ENCODE measurements at regions not wholly inside any gene's neighbourhood (a gene's known extent, or its start where the extent isn't known, plus 50 kb on each side); places are given as distances from the start of the nearest gene placed in this dataset.

DNA sequence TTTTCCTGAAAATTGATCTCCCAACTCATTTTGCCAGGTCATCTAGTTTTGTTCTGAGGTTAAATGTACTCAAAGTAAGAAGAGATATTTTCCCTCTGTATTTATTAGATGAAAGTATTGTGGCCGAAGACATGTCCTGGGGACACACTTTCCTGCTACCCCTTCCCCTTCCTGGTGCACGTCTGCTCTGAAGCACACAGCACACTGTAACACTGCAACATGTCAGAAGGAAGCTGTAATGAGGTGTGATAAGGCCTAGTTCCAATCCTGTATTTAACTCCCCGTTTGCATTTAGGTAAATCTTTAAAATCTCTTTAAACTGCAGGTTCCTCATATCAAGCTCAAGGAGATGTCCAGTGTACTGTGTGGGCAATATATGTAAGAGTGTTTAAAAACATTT is 99.4 kb downstream of the HDGFL1 start:
- intact Hi-C loops (cut with DNase I; ENCODE audit: low total_unique reads): no loop called here
- no peak overlapping the region for H3K4me3 ChIP-seq (ENCODE audit: low read depth, poor library complexity, severe bottlenecking)
- TF ChIP-seq CTCF (IDR thresholded peaks at IDR 0.05): no peak
- no peak for DNase-seq (ENCODE audit: low spot score in 2 of 2)
- 89 to 91% methylated on average over 3 of the region's 3 CpGs for WGBS, 2 donors

DNA sequence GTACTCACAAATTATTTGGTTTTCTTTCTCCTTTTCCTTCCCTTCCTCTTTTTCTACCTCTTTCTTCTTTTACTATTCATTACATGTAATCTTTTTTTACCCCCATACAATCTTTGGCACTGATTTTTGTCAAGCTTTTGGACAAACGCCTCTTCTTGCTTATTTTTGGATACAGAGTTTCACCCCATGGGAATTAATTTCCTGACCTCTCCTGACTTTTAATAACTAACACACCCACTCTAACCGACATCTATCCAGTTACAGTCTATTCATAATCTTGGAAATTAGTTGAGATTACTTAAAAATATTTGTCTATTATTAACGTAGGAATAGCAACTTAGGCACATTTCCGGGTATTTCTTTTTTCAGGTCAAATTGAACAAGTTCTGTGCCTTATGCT is 101.2 kb downstream of the HDGFL1 start:
- 50 to 52% methylated on average over 4 of the region's 4 CpGs for WGBS, 2 donors
- DNase-seq (ENCODE audit: low spot score in 2 of 2): no peak
- TF ChIP-seq CTCF (IDR thresholded peaks at IDR 0.05) (no peak), POLR2A (IDR thresholded peaks at IDR 0.05) (no peak)
- intact Hi-C loops (cut with DNase I; ENCODE audit: low total_unique reads): no loop called here
- H3K4me3 ChIP-seq (ENCODE audit: low read depth, poor library complexity, severe bottlenecking): no peak overlapping the region

DNA sequence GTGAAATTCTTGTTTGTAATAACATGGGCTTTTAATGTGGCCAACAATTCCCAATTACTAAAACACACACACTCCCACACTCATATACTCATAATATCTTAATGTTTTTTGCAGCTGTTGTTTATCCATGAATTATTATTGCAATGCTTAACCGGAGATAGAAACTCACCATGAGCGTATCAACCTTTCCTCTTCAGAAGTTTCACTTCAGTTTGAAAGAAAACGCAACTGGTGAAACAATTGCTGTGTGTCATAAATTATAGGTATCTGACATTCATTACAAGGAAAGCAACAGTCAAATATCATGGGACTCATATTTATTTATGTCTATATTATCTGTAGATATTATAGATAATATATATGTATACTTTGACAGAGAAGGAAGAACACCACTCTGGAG is 104.1 kb downstream of the HDGFL1 start:
- no peak for DNase-seq (ENCODE audit: low spot score in 2 of 2)
- no peak for TF ChIP-seq POLR2A (IDR thresholded peaks at IDR 0.05)
- no peak for TF ChIP-seq CTCF (IDR thresholded peaks at IDR 0.05)
- intact Hi-C loops (cut with DNase I; ENCODE audit: low total_unique reads): no loop called here
- 80 to 93% methylated on average over 3 of the region's 3 CpGs for WGBS, 2 donors
- no peak overlapping the region for H3K4me3 ChIP-seq (ENCODE audit: low read depth, poor library complexity, severe bottlenecking)

GRCh38 chr6:22680950-22681349 is 111.6 kb downstream of the HDGFL1 start:
- intact Hi-C loops (cut with DNase I; ENCODE audit: low total_unique reads): no loop called here
- TF ChIP-seq CTCF (IDR thresholded peaks at IDR 0.05): no peak
- no peak for TF ChIP-seq POLR2A (IDR thresholded peaks at IDR 0.05)
- no peak for DNase-seq (ENCODE audit: low spot score in 2 of 2)
- H3K4me3 ChIP-seq (ENCODE audit: low read depth, poor library complexity, severe bottlenecking): no peak overlapping the region
- 95 to 96% methylated on average over 7 of the region's 7 CpGs for WGBS, 2 donors

DNA sequence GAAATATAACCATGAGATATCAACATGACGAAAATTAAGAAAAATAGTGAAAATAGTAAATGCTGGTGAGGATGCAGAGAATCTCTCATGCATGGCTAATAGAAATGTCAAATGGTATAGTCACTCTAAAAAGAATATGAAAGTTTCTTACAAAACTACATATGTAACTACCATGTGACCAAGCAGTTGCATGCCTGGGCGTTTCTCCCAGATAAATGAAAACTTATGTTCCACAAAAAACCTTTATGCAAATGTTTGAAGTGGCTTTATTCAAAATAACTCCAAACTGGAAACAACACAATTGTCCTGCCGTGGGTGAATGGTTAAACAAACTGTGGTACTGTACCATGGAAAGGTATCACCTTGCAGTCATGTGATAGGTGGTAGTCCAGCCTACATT is 112.4 kb downstream of the HDGFL1 start:
- WGBS, 2 donors: 59 to 65% methylated on average over 3 of the region's 3 CpGs
- TF ChIP-seq POLR2A (IDR thresholded peaks at IDR 0.05) (no peak), CTCF (IDR thresholded peaks at IDR 0.05) (no peak)
- intact Hi-C loops (cut with DNase I; ENCODE audit: low total_unique reads): no loop called here
- H3K4me3 ChIP-seq (ENCODE audit: low read depth, poor library complexity, severe bottlenecking): no peak overlapping the region
- DNase-seq (ENCODE audit: low spot score in 2 of 2): no peak

DNA sequence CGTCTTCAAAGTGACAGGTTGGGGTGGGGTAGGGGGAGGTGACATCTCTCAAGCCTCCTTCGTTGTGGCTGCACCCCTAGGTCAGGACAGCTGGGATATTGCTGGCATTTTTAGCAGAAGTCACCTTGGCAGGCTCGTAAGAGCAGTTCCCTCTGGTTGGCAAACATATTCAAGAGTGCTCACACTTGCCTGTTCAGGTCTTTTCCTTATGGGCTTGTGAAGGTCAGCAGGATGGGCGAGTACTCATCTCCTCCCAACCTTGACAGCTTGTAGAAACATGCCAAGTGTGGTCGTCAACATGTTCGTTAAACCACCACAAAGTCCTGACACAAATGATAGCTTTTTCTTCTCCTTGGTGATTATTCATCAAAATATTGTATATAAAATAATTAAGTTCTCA is 113.6 kb downstream of the HDGFL1 start:
- DNase-seq (ENCODE audit: low spot score in 2 of 2): no peak
- intact Hi-C loops (cut with DNase I; ENCODE audit: low total_unique reads): no loop called here
- WGBS, 2 donors: 52 to 62% methylated on average over 6 of the region's 6 CpGs
- TF ChIP-seq CTCF (IDR thresholded peaks at IDR 0.05) (no peak), POLR2A (IDR thresholded peaks at IDR 0.05) (no peak)
- H3K4me3 ChIP-seq (ENCODE audit: low read depth, poor library complexity, severe bottlenecking): no peak overlapping the region
